GM13977 (cell line): ENCODE measurements at regions not wholly inside any gene's neighbourhood (a gene's known extent, or its start where the extent isn't known, plus 50 kb on each side); places are given as distances from the start of the nearest gene placed in this dataset.
"Not testable (repeated sequence)": the region's sequence is repeated elsewhere in the genome, so short reads cannot be mapped to it uniquely, and the experiment has no call there.

Source experiments
- DNase-seq: peaks from one replicate; pipeline ENCODE4 v3.0.0; 2012; ENCODE audit warnings: low spot score
- CTCF ChIP-seq: IDR thresholded peaks from 2 replicates; pipeline ENCODE4 v1.5.1; 2012; ENCODE audit warnings: mild to moderate bottlenecking, control low read depth; ENCODE audit not compliant: insufficient read depth; ENCODE audit errors: extremely low read depth, missing control alignments
- in situ Hi-C: fragments of 300-500 bp; cut with MboI; formaldehyde crosslinking; loops from one replicate; pipeline ENCODE4 v1.12.0; 2022; ENCODE audit warnings: low sequenced_read_pairs, low pct_unique_long_range_greater_than_20kb, mixed read lengths, inconsistent platforms; ENCODE audit not compliant: unreplicated experiment

GRCh38 chr2:241982706-241983570, 113.4 kb downstream of the RTP5 start:
- TF ChIP-seq CTCF = no peak
- in situ Hi-C loops = no loop called here
- DNase-seq = no peak

GRCh38 chr2:241983571-241984270, 114.2 kb downstream of the RTP5 start:
- TF ChIP-seq CTCF = no peak
- in situ Hi-C loops = no loop called here
- DNase-seq = no peak

- DNase-seq = no peak
These were observed 114.7 kb downstream of the RTP5 start for GRCh38 chr2:241984271-241984655.

GRCh38 chr2:241984658-241985057, 115.1 kb downstream of the RTP5 start:
- in situ Hi-C loops = no loop called here
- no peak for TF ChIP-seq CTCF
- no peak for DNase-seq

More at GRCh38 chr2:241984271-241984655, 114.7 kb downstream of the RTP5 start:
- in situ Hi-C loops = no loop called here
- TF ChIP-seq CTCF = no peak

GRCh38 chr2:241985161-241985985, 115.8 kb downstream of the RTP5 start:
- in situ Hi-C loops, DNase-seq: not testable (repeated sequence)

GRCh38 chr2:241985986-241986329, 116.4 kb downstream of the RTP5 start:
- in situ Hi-C loops = no loop called here
- TF ChIP-seq CTCF = no peak
- no peak for DNase-seq
